HFF-Myc (cell line): ENCODE measurements at regions not wholly inside any gene's neighbourhood (a gene's known extent, or its start where the extent isn't known, plus 50 kb on each side); places are given as distances from the start of the nearest gene placed in this dataset.

Source experiments
- DNase-seq: peaks from one replicate; pipeline ENCODE4 v3.0.0-alpha.2; 2011; ENCODE audit warnings: low read depth; ENCODE audit errors: extremely low read depth
- H3K4me3 ChIP-seq: replicated peaks from 2 replicates; pipeline ENCODE4 v1.5.1; 2011; ENCODE audit warnings: low read depth, mild to moderate bottlenecking, control low read depth, low read length
- TF ChIP-seq, protein P1 (sequence below): IDR thresholded peaks from 2 replicates; pipeline ENCODE4 v1.5.1; 2012; ENCODE audit warnings: mild to moderate bottlenecking, low read depth, low read length, control low read depth; ENCODE audit errors: missing control alignments

DNA sequence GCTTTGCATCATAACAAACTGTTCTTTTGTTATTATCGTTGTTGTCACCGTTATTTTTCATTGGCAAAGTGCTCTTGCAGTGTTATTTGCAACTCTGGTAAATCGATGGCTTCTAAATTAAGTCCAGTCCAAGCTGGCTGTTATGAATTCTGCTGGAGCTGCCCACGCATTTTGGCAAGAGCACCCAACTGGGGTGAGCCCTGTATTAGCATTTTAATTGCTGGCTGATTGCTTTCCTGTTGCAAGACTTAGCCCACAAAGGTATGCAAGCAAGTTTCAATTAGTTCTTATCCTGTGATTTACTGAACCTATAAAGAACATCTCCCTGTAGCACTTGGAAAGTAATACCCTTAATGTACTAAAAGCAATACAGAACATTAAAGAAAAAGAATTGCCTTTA, 226.8 kb downstream of the ACTR3B start:
- no peak overlapping the region for H3K4me3 ChIP-seq
- no peak for DNase-seq
- TF ChIP-seq, protein P1, sequence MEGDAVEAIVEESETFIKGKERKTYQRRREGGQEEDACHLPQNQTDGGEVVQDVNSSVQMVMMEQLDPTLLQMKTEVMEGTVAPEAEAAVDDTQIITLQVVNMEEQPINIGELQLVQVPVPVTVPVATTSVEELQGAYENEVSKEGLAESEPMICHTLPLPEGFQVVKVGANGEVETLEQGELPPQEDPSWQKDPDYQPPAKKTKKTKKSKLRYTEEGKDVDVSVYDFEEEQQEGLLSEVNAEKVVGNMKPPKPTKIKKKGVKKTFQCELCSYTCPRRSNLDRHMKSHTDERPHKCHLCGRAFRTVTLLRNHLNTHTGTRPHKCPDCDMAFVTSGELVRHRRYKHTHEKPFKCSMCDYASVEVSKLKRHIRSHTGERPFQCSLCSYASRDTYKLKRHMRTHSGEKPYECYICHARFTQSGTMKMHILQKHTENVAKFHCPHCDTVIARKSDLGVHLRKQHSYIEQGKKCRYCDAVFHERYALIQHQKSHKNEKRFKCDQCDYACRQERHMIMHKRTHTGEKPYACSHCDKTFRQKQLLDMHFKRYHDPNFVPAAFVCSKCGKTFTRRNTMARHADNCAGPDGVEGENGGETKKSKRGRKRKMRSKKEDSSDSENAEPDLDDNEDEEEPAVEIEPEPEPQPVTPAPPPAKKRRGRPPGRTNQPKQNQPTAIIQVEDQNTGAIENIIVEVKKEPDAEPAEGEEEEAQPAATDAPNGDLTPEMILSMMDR: no peak

DNA sequence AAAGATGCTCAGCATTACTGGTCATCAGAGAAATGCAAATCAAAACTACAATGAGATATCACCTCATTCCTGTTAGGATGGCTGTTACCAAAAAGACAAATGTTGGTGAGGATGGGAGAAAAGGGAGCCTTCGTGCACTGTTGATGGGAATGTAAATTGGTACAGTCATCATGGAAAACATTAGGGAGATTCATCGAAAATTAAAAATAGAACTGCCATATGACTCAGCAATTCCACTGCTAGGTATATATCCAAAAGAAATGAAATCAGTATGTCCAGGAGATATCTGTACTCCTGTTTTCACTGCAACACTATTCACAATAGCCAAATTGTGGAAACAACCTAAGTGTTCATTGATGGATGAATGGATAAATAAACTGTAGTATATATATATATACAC, 228.1 kb downstream of the ACTR3B start:
- no peak for DNase-seq
- no peak overlapping the region for H3K4me3 ChIP-seq
- TF ChIP-seq, protein P1: no peak

DNA sequence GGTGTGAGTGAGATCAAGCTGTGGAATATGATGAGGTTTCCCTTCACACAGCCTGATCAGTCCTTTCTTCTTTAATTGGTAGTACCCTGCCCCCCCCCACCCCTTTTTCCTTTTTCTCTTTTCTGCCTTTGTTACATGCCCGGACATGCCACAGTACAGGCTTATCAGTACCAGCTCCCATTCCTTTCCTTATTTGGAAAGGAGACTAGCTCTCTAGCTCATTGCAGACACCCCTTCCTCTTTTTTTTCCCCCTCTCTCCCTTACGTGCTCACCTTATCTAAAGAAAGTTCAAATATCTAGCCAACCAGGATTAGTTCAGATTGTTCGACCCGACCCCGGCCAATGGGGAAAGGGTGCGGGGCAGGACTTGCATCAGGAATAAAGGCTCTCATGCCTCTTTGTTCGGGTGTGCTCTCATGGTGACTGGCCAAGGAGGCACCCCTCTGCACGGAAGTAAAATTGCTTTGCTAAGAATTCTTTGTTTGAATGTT, 230.4 kb downstream of the ACTR3B start:
- no peak for DNase-seq
- TF ChIP-seq, protein P1: no peak
- no peak overlapping the region for H3K4me3 ChIP-seq

DNA sequence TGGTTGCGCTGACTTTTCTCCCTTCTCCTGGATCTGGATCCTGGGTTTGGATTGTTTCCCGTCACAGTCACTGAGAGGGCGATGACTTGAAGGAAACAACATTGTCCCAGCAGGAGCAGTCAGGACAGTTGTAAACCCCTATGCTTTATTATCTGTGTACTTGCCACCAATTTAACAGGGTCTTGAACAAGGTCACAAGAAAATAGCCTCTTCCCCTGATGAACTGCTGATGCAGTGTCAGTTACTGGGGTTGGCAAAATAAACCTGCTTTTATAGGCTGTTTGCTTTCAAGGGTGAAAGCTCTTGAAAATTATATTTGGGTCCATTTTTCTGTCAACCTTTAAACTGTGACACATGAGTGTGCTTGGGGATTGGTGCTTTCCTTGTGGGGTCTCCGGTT, 238.9 kb downstream of the ACTR3B start:
- H3K4me3 ChIP-seq: no peak overlapping the region
- no peak for DNase-seq
- TF ChIP-seq, protein P1: no peak

DNA sequence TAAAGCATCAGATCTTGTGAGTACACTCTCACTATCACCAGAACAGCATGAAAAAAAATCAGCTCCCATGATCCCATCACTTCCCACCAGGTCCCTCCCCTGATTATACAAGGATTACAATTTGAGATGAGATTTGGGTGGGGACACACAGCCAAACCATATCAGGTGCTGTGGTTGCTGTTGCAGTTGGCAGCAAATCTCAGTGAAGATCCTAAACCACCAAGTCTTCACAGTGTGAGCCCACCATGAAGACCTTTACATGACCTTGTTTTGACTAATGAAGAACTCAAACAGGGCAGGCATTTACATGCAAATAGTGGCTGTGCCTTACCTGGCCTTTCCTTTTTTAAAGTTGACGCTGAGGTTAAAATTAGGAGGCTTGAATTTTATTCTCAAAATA, 242.6 kb downstream of the ACTR3B start:
- no peak overlapping the region for H3K4me3 ChIP-seq
- DNase-seq: no peak

DNA sequence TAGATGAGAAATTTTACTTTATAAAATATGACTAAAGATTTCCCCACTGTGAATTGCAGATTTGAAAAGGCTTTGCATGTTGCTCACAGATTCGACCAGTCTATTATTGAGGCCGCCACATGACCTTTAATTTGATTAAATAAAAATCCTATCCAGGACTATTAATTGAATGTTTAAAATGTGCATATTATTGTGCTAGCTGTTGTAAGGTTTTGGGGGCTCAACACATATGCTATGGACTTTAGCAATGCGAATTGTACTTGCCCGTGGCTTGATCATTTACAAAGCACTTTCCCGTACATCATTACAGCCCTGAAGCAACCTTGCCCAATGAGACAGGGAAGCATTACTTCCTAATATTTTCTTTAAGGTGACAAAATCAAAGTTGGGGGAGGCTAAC, 243.0 kb downstream of the ACTR3B start:
- no peak overlapping the region for H3K4me3 ChIP-seq
- DNase-seq: no peak
- TF ChIP-seq, protein P1: no peak

More for the DNA sequence above, 242.6 kb downstream of the ACTR3B start:
- TF ChIP-seq, protein P1: no peak

DNA sequence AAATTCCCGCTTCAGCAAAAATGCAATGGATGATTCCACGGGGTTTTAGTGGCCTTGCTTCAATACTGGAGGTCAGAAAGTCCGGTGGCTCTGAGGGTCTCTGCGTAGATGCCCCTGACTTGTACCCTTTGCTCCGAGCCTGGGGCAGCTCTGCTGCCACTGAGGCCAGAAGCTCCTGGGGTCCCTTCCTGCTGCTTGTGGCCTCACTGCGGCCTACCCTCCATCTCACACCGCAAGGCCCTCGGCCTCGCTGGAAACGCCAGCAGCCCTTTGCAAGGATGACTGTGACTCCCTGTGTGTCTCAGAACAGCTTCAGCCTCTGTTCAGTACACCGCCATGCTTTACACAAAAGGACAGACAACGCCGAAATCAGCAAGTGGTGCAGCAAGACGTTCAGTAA, 244.8 kb downstream of the ACTR3B start:
- TF ChIP-seq, protein P1: no peak
- no peak for DNase-seq
- H3K4me3 ChIP-seq: no peak overlapping the region
